NB4 (cell line): ENCODE measurements at regions not wholly inside any gene's neighbourhood (a gene's known extent, or its start where the extent isn't known, plus 50 kb on each side); places are given as distances from the start of the nearest gene placed in this dataset.

ENCODE experiments used
- CTCF ChIP-seq: IDR thresholded peaks from one replicate; pipeline ENCODE4 v1.5.1; 2012; ENCODE audit warnings: low read depth, low read length
- POLR2A ChIP-seq: IDR thresholded peaks from 2 replicates; pipeline ENCODE4 v1.6.1; 2011; ENCODE audit warnings: mild to moderate bottlenecking; ENCODE audit not compliant: insufficient read length; ENCODE audit errors: extremely low read depth

DNA sequence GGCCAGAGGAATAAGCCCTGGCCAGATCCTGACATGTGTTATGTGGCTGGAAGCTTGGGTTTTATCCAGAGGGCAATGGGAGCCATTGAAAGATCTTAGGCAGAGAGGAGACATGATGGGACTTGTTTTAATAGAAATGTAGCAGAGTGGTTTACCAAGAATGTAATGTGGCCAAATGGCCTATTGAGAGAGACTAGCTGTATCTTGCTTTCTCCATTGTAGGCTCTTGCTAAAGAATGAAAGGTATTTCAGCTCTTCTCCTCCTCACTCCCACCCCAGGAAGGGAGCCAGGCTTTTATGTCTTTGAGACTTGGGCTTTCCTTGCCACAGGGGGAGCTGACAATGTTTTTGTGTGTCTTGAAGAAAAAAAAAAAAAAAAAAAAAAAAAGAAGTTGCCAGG, 82.3 kb downstream of the TRIM29 start:
- TF ChIP-seq POLR2A (no peak), CTCF (no peak)
